Heart left ventricle (tissue), 16 donors: ENCODE measurements at regions not wholly inside any gene's neighbourhood (a gene's known extent, or its start where the extent isn't known, plus 50 kb on each side); places are given as distances from the start of the nearest gene placed in this dataset.

Experiments used
- ATAC-seq, 4 donors: fragments of 200-7000 bp; cut with Tn5 transposase; one replicate each; pipeline ENCODE4 v1.9.1; 2020 to 2022; ENCODE audit warnings: moderate library complexity in 4 of 4, mild to moderate bottlenecking in 3 of 4, moderate number of reproducible peaks in 1 of 4
- DNase-seq, 5 donors: peaks; one replicate each; pipeline ENCODE4 v3.0.0-alpha.2; 2020
- H3K27ac ChIP-seq, 12 donors: fragments of 200-600 bp; sonication (generic) in 4 of 12; one replicate each; pipeline versions ENCODE4 v1.5.0 to v1.8.0; 2016 to 2022; ENCODE audit warnings: mild to moderate bottlenecking in 2 of 12
- H3K27me3 ChIP-seq, 9 donors: fragments of 200-600 bp; sonication (generic) in 2 of 9; one replicate each; pipeline versions ENCODE4 v1.5.1 to v1.8.0; 2016 to 2022; ENCODE audit warnings: mild to moderate bottlenecking in 3 of 9
- H3K36me3 ChIP-seq, 9 donors: fragments of 200-600 bp; sonication (generic) in 2 of 9; one replicate each; pipeline versions ENCODE4 v1.5.0 to v1.8.0; 2018 to 2022; ENCODE audit warnings: mild to moderate bottlenecking in 2 of 9
- H3K4me1 ChIP-seq, 12 donors: fragments of 200-600 bp; sonication (generic) in 4 of 12; one replicate each; pipeline versions ENCODE4 v1.5.0 to v1.8.0; 2016 to 2022; ENCODE audit warnings: mild to moderate bottlenecking in 3 of 12
- H3K4me3 ChIP-seq, 12 donors: fragments of 200-600 bp; sonication (generic) in 4 of 12; one replicate each; pipeline versions ENCODE4 v1.5.0 to v1.8.0; 2017 to 2022; ENCODE audit warnings: mild to moderate bottlenecking in 9 of 12, moderate library complexity in 4 of 12
- H3K9me3 ChIP-seq, 12 donors: fragments of 200-600 bp; sonication (generic) in 4 of 12; one replicate each; pipeline versions ENCODE4 v1.5.0 to v1.8.0; 2016 to 2022; ENCODE audit warnings: mild to moderate bottlenecking in 1 of 12
- POLR2A ChIP-seq, 2 donors: fragments of 450-650 bp; IDR thresholded peaks; one replicate each; pipeline ENCODE4 v1.6.1; 2017; ENCODE audit warnings: antibody characterized with exemption in 2 of 2, mild to moderate bottlenecking in 2 of 2, moderate library complexity in 2 of 2
- WGBS, 4 donors: extraction: QIAGEN DNeasy Blood & Tissue Kit in 2 of 4; methylation state at CpG; one replicate each; pipeline versions ENCODE4 v1.1.5 to v1.1.7; 2013 to 2018; 5-methylcytosine and 5-hydroxymethylcytosine counted together
- intact Hi-C, 10 donors: fragments of 100-400 bp; cut with DNase I; formaldehyde crosslinking; loops; one replicate each; pipeline versions ENCODE4 v1.11.1 to v1.14.2; 2022
- TF ChIP-seq, protein P1 (sequence below), 12 donors: fragments of 200-600 bp; sonication (generic) in 4 of 12; IDR thresholded peaks; one replicate each; pipeline versions ENCODE4 v1.5.0 to v1.8.0; 2018 to 2022; ENCODE audit warnings: antibody characterized with exemption in 12 of 12, mild to moderate bottlenecking in 5 of 12
- donor health status: ischemic (EF 13 %, LVEDD 7.1; RV severe dilation, severe dysfunction).
- donor health status: healthy with polysubstance abuse.
- donor health status: DM: no; HTN: yes; CAD: no.
- donor health status: DM: no; HTN: no; CAD: no.
- donor health status: ischemic (EF 25% LVEDD 6.9; RV normal size, moderate dysfunction).
- donor health status: ischemic (EF 25% LVEDD 5.7; RV mildly dilated, moderate dysfunction).
- donor health status: healthy.
- donor health status: DM: yes; HTN: yes; CAD: no.
- donor health status: ischemic (EF 35%, LVEDD 5.7; RV mildly dilated, moderate dysfunction).
- donor health status: nonischemic (EF 11% LVEDD 7.7; RV severe dilation, severe dysfunction).
- donor health status: DM: yes; HTN: yes; CAD: no.
- donor health status: PGD.
- donor health status: ischemic (EF 29% LVEDD 5.4; RV normal size, mild dysfunction).
- donor health status: nonischemic (EF 23%, LVEDD 6.1; RV moderate dilation, normal function).

DNA sequence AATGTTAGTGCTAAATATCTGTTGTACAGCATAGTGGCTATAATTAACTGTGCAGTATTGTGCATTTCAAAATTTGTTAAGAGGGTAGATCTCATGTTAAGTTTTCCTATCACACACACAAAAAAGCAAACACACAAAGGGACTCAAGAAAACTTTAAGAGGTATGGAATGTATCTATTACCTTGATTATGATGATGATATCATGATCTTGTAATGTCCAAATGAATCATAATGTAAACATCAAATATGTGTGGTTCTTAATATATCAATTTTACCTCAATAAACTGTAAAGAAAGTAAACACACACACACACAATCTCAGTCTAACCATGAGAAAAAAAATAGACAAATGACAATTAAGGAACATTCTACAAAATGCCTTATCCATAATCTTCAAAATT, 934.6 kb downstream of the SLITRK1 start:
- no peaks in the 10 kb centered on the region for H3K27me3 ChIP-seq
- H3K4me1 ChIP-seq, result no peaks in the 10 kb centered on the region
- H3K9me3 ChIP-seq, result no peaks in the 10 kb centered on the region
- intact Hi-C loops, result no loop called here
- no peak overlapping the region for H3K4me3 ChIP-seq
- no peak overlapping the region for H3K27ac ChIP-seq
- DNase-seq, result no peak
- no peak for ATAC-seq
- no peaks in the 10 kb centered on the region for H3K36me3 ChIP-seq
- TF ChIP-seq, protein P1, sequence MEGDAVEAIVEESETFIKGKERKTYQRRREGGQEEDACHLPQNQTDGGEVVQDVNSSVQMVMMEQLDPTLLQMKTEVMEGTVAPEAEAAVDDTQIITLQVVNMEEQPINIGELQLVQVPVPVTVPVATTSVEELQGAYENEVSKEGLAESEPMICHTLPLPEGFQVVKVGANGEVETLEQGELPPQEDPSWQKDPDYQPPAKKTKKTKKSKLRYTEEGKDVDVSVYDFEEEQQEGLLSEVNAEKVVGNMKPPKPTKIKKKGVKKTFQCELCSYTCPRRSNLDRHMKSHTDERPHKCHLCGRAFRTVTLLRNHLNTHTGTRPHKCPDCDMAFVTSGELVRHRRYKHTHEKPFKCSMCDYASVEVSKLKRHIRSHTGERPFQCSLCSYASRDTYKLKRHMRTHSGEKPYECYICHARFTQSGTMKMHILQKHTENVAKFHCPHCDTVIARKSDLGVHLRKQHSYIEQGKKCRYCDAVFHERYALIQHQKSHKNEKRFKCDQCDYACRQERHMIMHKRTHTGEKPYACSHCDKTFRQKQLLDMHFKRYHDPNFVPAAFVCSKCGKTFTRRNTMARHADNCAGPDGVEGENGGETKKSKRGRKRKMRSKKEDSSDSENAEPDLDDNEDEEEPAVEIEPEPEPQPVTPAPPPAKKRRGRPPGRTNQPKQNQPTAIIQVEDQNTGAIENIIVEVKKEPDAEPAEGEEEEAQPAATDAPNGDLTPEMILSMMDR (IDR thresholded peaks at IDR 0.05), result no peak
- TF ChIP-seq POLR2A (IDR thresholded peaks at IDR 0.05), result no peak

DNA sequence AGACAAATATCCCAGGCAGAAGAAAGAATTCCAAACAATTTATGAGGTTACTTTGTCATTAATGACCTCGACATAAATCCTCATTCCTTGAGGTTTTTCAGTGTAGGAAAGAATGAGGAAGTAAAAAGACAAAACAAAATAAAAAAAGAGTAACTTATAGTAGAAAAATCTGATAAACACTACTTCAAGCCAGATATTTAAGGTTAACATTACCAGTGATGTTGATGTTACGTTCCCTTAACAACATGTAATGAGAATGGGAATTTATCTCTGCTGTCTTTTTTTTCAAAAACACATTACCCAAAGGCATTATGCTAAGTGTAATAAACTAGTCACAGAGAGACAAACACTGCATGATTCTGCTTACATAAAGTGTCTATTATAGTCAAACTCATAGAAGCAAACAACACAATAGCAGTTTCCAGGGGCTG, 935.1 kb downstream of the SLITRK1 start:
- Histone ChIP-seq H3K9me3 (no peaks in the 10 kb centered on the region), H3K4me3 (no peak overlapping the region), H3K27ac (no peak overlapping the region), H3K4me1 (no peaks in the 10 kb centered on the region), H3K27me3 (no peaks in the 10 kb centered on the region), H3K36me3 (no peaks in the 10 kb centered on the region)
- ATAC-seq (no peak), DNase-seq (no peak)
- TF ChIP-seq, protein P1 (IDR thresholded peaks at IDR 0.05), result no peak
- no peak for TF ChIP-seq POLR2A (IDR thresholded peaks at IDR 0.05)
- WGBS, 4 donors, result 64 to 72% (median 69%) methylated on average over 2 of the region's 2 CpGs
- intact Hi-C loops, result no loop called here

- Histone ChIP-seq H3K4me3 (no peak overlapping the region), H3K9me3 (no peaks in the 10 kb centered on the region), H3K36me3 (no peaks in the 10 kb centered on the region), H3K27me3 (no peaks in the 10 kb centered on the region), H3K4me1 (no peaks in the 10 kb centered on the region), H3K27ac (no peak overlapping the region)
- TF ChIP-seq, protein P1 (IDR thresholded peaks at IDR 0.05), result no peak
- no peak for TF ChIP-seq POLR2A (IDR thresholded peaks at IDR 0.05)
- ATAC-seq, result no peak
- 85 to 90% (median 89%) methylated on average over 6 of the region's 6 CpGs for WGBS, 4 donors
- intact Hi-C loops, result no loop called here
- DNase-seq, result no peak
Observed at GRCh38 chr13:82938644-82939043, 943.6 kb downstream of the SLITRK1 start.

DNA sequence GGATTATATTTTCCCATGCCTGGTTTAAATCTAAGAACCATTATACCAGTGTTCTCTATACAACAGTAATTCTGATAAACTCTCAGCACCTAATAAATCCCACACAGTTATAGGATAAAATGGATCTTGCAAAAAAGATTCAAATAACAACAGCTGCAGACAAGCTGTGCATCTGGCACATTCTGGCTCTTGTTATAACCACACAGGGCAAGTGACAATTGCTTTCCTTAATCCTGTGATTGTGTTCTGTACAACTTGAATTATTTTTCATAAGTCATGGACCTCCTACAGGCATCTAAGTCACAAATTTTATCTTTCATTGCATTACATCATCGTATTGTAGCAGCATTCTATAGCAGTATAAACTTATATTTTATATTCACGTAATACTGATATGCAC, 948.3 kb downstream of the SLITRK1 start:
- no peaks in the 10 kb centered on the region for H3K4me1 ChIP-seq
- ATAC-seq (no peak), DNase-seq (no peak)
- no peak overlapping the region for H3K27ac ChIP-seq
- intact Hi-C loops, result no loop called here
- H3K27me3 ChIP-seq, result no peaks in the 10 kb centered on the region
- TF ChIP-seq POLR2A (IDR thresholded peaks at IDR 0.05), result no peak
- TF ChIP-seq, protein P1 (IDR thresholded peaks at IDR 0.05), result no peak
- H3K9me3 ChIP-seq, result no peaks in the 10 kb centered on the region
- 64 to 83% (median 75%) methylated on average over 2 of the region's 2 CpGs for WGBS, 4 donors
- no peaks in the 10 kb centered on the region for H3K36me3 ChIP-seq
- no peak overlapping the region for H3K4me3 ChIP-seq
